ENCODE measurements at regions not wholly inside any gene's neighbourhood (a gene's known extent, or its start where the extent isn't known, plus 50 kb on each side); places are given as distances from the start of the nearest gene placed in this dataset.
"Not testable (repeated sequence)": the region's sequence is repeated elsewhere in the genome, so short reads cannot be mapped to it uniquely, and the experiment has no call there.

DNA sequence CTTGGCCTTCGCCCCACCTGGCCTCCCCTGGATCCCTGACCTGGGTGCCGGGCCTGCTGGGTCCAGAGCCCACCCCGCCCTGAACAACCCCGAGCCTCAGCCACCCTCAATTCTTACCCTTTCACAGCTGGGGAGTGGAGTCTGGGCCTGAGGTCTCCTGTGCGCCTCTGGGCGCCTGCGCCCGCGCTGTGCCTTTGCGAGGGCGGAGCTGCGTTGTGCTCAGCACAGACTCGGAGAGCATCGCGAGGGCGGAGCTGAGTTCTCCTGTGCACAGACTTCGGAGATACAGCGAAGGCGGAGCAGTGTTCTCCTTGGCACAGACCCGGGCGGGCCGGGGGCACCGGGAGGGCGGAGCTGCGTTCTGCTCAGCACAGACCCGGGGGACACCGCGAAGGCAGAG is 123.3 kb downstream of the PPIAL4E start:
- DNase-seq; H3K27me3 Mint-ChIP-seq (ENCODE audit: low read depth); H3K9me3 Mint-ChIP-seq; H3K4me3 Mint-ChIP-seq; H3K36me3 Mint-ChIP-seq (ENCODE audit: insufficient read depth); H3K4me1 Mint-ChIP-seq (ENCODE audit: low read depth): not testable (repeated sequence)
- peak in 1 of 2 donors; percentile 53 for ATAC-seq

Data from activated T-cell treated with anti-CD3 and anti-CD28 coated beads, Interleukin-2, amount 50 U/mL, for 4 hours (primary cell).